Right lobe of liver (tissue), 6 donors: ENCODE measurements at regions not wholly inside any gene's neighbourhood (a gene's known extent, or its start where the extent isn't known, plus 50 kb on each side); places are given as distances from the start of the nearest gene placed in this dataset.

Experiments used
- ATAC-seq, 4 donors: fragments of 200-7000 bp; cut with Tn5 transposase; one replicate each; pipeline ENCODE4 v1.9.1; 2020; ENCODE audit warnings: mild to moderate bottlenecking in 4 of 4, moderate library complexity in 4 of 4
- DNase-seq, 3 donors: peaks; one replicate each; pipeline ENCODE4 v3.0.0-alpha.2; 2020
- H3K27ac ChIP-seq, 3 donors: fragments of 200-600 bp; one replicate each; pipeline ENCODE4 v1.8.0; 2022
- H3K27me3 ChIP-seq, 2 donors: fragments of 200-600 bp; one replicate each; pipeline ENCODE4 v1.8.0; 2022
- H3K36me3 ChIP-seq, 4 donors: fragments of 200-600 bp; sonication (generic) in 1 of 4; one replicate each; pipeline versions ENCODE4 v1.5.1 to v1.8.0; 2017 to 2022; ENCODE audit warnings: control low read depth in 1 of 4
- H3K4me1 ChIP-seq, 4 donors: fragments of 200-600 bp; sonication (generic) in 1 of 4; one replicate each; pipeline versions ENCODE4 v1.5.1 to v1.8.0; 2017 to 2022; ENCODE audit warnings: control low read depth in 1 of 4
- H3K4me3 ChIP-seq, 3 donors: fragments of 200-600 bp; one replicate each; pipeline ENCODE4 v1.8.0; 2022
- H3K9me3 ChIP-seq, 4 donors: fragments of 200-600 bp; sonication (generic) in 1 of 4; one replicate each; pipeline versions ENCODE4 v1.5.1 to v1.8.0; 2017 to 2022; ENCODE audit warnings: control low read depth in 1 of 4
- CTCF ChIP-seq, 4 donors: fragments of 200-600 bp in 3 of 4; fragments of 450-650 bp in 1 of 4; IDR thresholded peaks; one replicate each; pipeline versions ENCODE4 v1.5.1 to v1.8.0; 2016 to 2022; ENCODE audit warnings: antibody characterized with exemption in 4 of 4, mild to moderate bottlenecking in 2 of 4
- POLR2A ChIP-seq: fragments of 450-650 bp; IDR thresholded peaks from one replicate; pipeline ENCODE4 v1.6.1; 2017; ENCODE audit warnings: antibody characterized with exemption, mild to moderate bottlenecking
- WGBS: methylation state at CpG from one replicate; pipeline ENCODE4 v1.1.6; 2018; ENCODE audit warnings: low coverage, low lambda C conversion rate; ENCODE audit not compliant: insufficient coverage; ENCODE audit errors: missing lambda C conversion rate; 5-methylcytosine and 5-hydroxymethylcytosine counted together
- intact Hi-C, 2 donors: fragments of 100-400 bp; cut with DNase I; formaldehyde crosslinking; loops; one replicate each; pipeline versions ENCODE4 v1.11.2 to v1.14.1; 2022
- donor health status: DM: no; HTN: yes; CAD: no.
- donor health status: DM: no; HTN: no; CAD: no.
- donor health status: DM: no; HTN: no; CAD: no.
- donor health status: DM: no; HTN: yes; CAD: no.
- donor health status: DM: no; HTN: yes; CAD: no.

GRCh38 chr12:42936260-42936659 lies 346.7 kb upstream of the PRICKLE1 start:
- intact Hi-C loops, result no loop called here
- Histone ChIP-seq H3K4me1 (no peaks in the 10 kb centered on the region), H3K27ac (no peak overlapping the region), H3K27me3 (no peaks in the 10 kb centered on the region), H3K9me3 (no peaks in the 10 kb centered on the region), H3K36me3 (no peaks in the 10 kb centered on the region), H3K4me3 (no peak overlapping the region)
- TF ChIP-seq CTCF (IDR thresholded peaks at IDR 0.05), result no peak
- no peak for TF ChIP-seq POLR2A
- ATAC-seq (no peak), DNase-seq (no peak)
- 67% methylated on average over 1 of the region's 1 CpG for WGBS

GRCh38 chr12:42935756-42936155 lies 346.2 kb upstream of the PRICKLE1 start:
- no peaks in the 10 kb centered on the region for H3K4me1 ChIP-seq
- intact Hi-C loops, result no loop called here
- ATAC-seq (no peak), DNase-seq (no peak)
- WGBS, result 49% methylated on average over 2 of the region's 2 CpGs
- no peak for TF ChIP-seq POLR2A
- TF ChIP-seq CTCF (IDR thresholded peaks at IDR 0.05), result no peak
- H3K27me3 ChIP-seq, result no peaks in the 10 kb centered on the region
- H3K4me3 ChIP-seq, result no peak overlapping the region
- H3K27ac ChIP-seq, result no peak overlapping the region
- H3K36me3 ChIP-seq, result no peaks in the 10 kb centered on the region
- no peaks in the 10 kb centered on the region for H3K9me3 ChIP-seq

- H3K27ac ChIP-seq, result no peak overlapping the region
- H3K36me3 ChIP-seq, result no peaks in the 10 kb centered on the region
- H3K4me3 ChIP-seq, result no peak overlapping the region
- 51% methylated on average over 5 of the region's 5 CpGs for WGBS
- H3K27me3 ChIP-seq, result no peaks in the 10 kb centered on the region
- intact Hi-C loops, result no loop called here
- H3K9me3 ChIP-seq, result no peaks in the 10 kb centered on the region
- DNase-seq (no peak), ATAC-seq (no peak)
- no peaks in the 10 kb centered on the region for H3K4me1 ChIP-seq
- TF ChIP-seq CTCF (IDR thresholded peaks at IDR 0.05) (no peak), POLR2A (no peak)
These were observed 345.5 kb upstream of the PRICKLE1 start for GRCh38 chr12:42935090-42935489.

- H3K4me1 ChIP-seq, result no peaks in the 10 kb centered on the region
- TF ChIP-seq POLR2A, result no peak
- no peak for TF ChIP-seq CTCF (IDR thresholded peaks at IDR 0.05)
- H3K4me3 ChIP-seq, result no peak overlapping the region
- no peaks in the 10 kb centered on the region for H3K27me3 ChIP-seq
- DNase-seq (no peak), ATAC-seq (no peak)
- H3K9me3 ChIP-seq, result no peaks in the 10 kb centered on the region
- intact Hi-C loops, result no loop called here
- H3K36me3 ChIP-seq, result no peaks in the 10 kb centered on the region
- 59% methylated on average over 6 of the region's 6 CpGs for WGBS
- no peak overlapping the region for H3K27ac ChIP-seq
These were observed 344.0 kb upstream of the PRICKLE1 start for GRCh38 chr12:42933461-42934081.

GRCh38 chr12:42932936-42933335 lies 343.4 kb upstream of the PRICKLE1 start:
- no peak for ATAC-seq
- WGBS, result 48% methylated on average over 5 of the region's 5 CpGs
- no peaks in the 10 kb centered on the region for H3K9me3 ChIP-seq
- intact Hi-C loops, result no loop called here
- no peak overlapping the region for H3K27ac ChIP-seq
- H3K4me1 ChIP-seq, result no peaks in the 10 kb centered on the region
- H3K36me3 ChIP-seq, result no peaks in the 10 kb centered on the region
- H3K4me3 ChIP-seq, result no peak overlapping the region
- no peak for TF ChIP-seq CTCF (IDR thresholded peaks at IDR 0.05)
- TF ChIP-seq POLR2A, result no peak
- DNase-seq, result no peak
- H3K27me3 ChIP-seq, result no peaks in the 10 kb centered on the region
